ENCODE measurements at regions not wholly inside any gene's neighbourhood (a gene's known extent, or its start where the extent isn't known, plus 50 kb on each side); places are given as distances from the start of the nearest gene placed in this dataset.

- no peak overlapping the region for H3K4me3 ChIP-seq (ENCODE audit: low read depth, low read length)
- TF ChIP-seq CTCF (IDR thresholded peaks at IDR 0.05; ENCODE audit: low read depth, low read length): no peak
Observed at GRCh38 chrX:36640232-36640631, 367.9 kb upstream of the FAM47C start.

GRCh38 chrX:36642052-36642451 lies 366.1 kb upstream of the FAM47C start:
- H3K4me3 ChIP-seq (ENCODE audit: low read depth, low read length): no peak overlapping the region
- TF ChIP-seq CTCF (IDR thresholded peaks at IDR 0.05; ENCODE audit: low read depth, low read length): no peak

GRCh38 chrX:36650622-36651021 lies 357.5 kb upstream of the FAM47C start:
- TF ChIP-seq CTCF (IDR thresholded peaks at IDR 0.05; ENCODE audit: low read depth, low read length): no peak
- H3K4me3 ChIP-seq (ENCODE audit: low read depth, low read length): no peak overlapping the region

- H3K4me3 ChIP-seq (ENCODE audit: low read depth, low read length): no peak overlapping the region
- TF ChIP-seq CTCF (IDR thresholded peaks at IDR 0.05; ENCODE audit: low read depth, low read length): no peak
Observed at GRCh38 chrX:36683507-36683906, 324.7 kb upstream of the FAM47C start.

GRCh38 chrX:36684053-36684452 lies 324.1 kb upstream of the FAM47C start:
- no peak for TF ChIP-seq CTCF (IDR thresholded peaks at IDR 0.05; ENCODE audit: low read depth, low read length)
- H3K4me3 ChIP-seq (ENCODE audit: low read depth, low read length): no peak overlapping the region

GRCh38 chrX:36721990-36722389 lies 286.2 kb upstream of the FAM47C start:
- TF ChIP-seq CTCF (IDR thresholded peaks at IDR 0.05; ENCODE audit: low read depth, low read length): no peak

GRCh38 chrX:36753602-36754001 lies 254.6 kb upstream of the FAM47C start:
- no peak for TF ChIP-seq CTCF (IDR thresholded peaks at IDR 0.05; ENCODE audit: low read depth, low read length)
- H3K4me3 ChIP-seq (ENCODE audit: low read depth, low read length): no peak overlapping the region

More at GRCh38 chrX:36721990-36722389, 286.2 kb upstream of the FAM47C start:
- H3K4me3 ChIP-seq (ENCODE audit: low read depth, low read length): no peak overlapping the region

Data from WI38 (cell line).